SJSA1 (cell line): ENCODE measurements at regions not wholly inside any gene's neighbourhood (a gene's known extent, or its start where the extent isn't known, plus 50 kb on each side); places are given as distances from the start of the nearest gene placed in this dataset.

Source experiments
- DNase-seq, 2 experiments: peaks; one replicate each; pipeline ENCODE4 v3.0.0-alpha.2; 2015 to 2020; ENCODE audit warnings: low spot score in 2 of 2, low read depth in 1 of 2
- H3K27ac ChIP-seq: fragments of 250-450 bp; sonication (Bioruptor Pico); 2 replicates; pipeline ENCODE4 v1.5.1; 2020; ENCODE audit warnings: mild to moderate bottlenecking, moderate library complexity
- H3K27me3 ChIP-seq: fragments of 250-450 bp; sonication (Bioruptor Pico); replicated peaks from 2 replicates; pipeline ENCODE4 v1.5.1; 2020; ENCODE audit warnings: mild to moderate bottlenecking, moderate library complexity
- H3K36me3 ChIP-seq: fragments of 250-450 bp; sonication (Bioruptor Pico); 2 replicates; pipeline ENCODE4 v1.5.1; 2020; ENCODE audit warnings: mild to moderate bottlenecking
- H3K4me1 ChIP-seq: fragments of 250-450 bp; sonication (Bioruptor Pico); replicated peaks from 2 replicates; pipeline ENCODE4 v1.6.1; 2021; ENCODE audit warnings: mild to moderate bottlenecking
- H3K4me3 ChIP-seq: fragments of 250-450 bp; sonication (Bioruptor Pico); 2 replicates; pipeline ENCODE4 v1.5.1; 2020; ENCODE audit warnings: mild to moderate bottlenecking
- H3K9me3 ChIP-seq: fragments of 250-450 bp; sonication (Bioruptor Pico); replicated peaks from 2 replicates; pipeline ENCODE4 v1.5.1; 2020; ENCODE audit warnings: mild to moderate bottlenecking

DNA sequence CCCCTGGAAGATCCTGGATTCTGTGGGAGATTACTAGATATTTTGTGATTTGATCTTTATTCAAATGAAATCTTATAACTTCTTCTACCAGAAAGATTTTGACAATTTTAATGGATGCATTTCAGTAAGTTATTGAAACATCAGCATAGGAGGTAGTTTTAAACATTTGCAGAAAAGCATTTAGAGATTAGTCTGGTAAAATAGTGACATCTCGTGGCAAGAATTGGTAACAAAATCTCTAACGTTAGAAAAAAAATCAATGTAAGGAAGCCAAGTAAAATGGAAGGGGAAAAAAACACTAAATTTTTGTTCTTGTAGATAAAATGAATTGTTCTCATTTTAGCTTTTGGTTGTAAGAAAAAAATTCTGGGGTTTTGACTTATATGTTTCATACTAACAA is 73.3 kb downstream of the TASL start:
- H3K4me1 ChIP-seq, result no peaks in the 10 kb centered on the region
- no peak overlapping the region for H3K4me3 ChIP-seq
- H3K27ac ChIP-seq, result no peak overlapping the region
- H3K27me3 ChIP-seq, result no peaks in the 10 kb centered on the region
- DNase-seq, result peak in 1 of 2 experiments; percentile 21
- no peaks in the 10 kb centered on the region for H3K36me3 ChIP-seq
- H3K9me3 ChIP-seq, result no peaks in the 10 kb centered on the region

GRCh38 chrX:30495468-30495867 is 82.1 kb downstream of the TASL start:
- DNase-seq, result no peak
- Histone ChIP-seq H3K27ac (no peak overlapping the region), H3K4me3 (no peak overlapping the region), H3K9me3 (no peaks in the 10 kb centered on the region), H3K4me1 (no peaks in the 10 kb centered on the region), H3K27me3 (no peaks in the 10 kb centered on the region), H3K36me3 (no peaks in the 10 kb centered on the region)

GRCh38 chrX:30493348-30493747 is 84.2 kb downstream of the TASL start:
- H3K36me3 ChIP-seq, result no peaks in the 10 kb centered on the region
- H3K4me3 ChIP-seq, result no peak overlapping the region
- H3K27me3 ChIP-seq, result no peaks in the 10 kb centered on the region
- H3K4me1 ChIP-seq, result no peaks in the 10 kb centered on the region
- no peak overlapping the region for H3K27ac ChIP-seq
- no peaks in the 10 kb centered on the region for H3K9me3 ChIP-seq
- DNase-seq, result no peak

GRCh38 chrX:30489323-30489722 is 88.2 kb downstream of the TASL start:
- Histone ChIP-seq H3K4me1 (no peaks in the 10 kb centered on the region), H3K27ac (no peak overlapping the region), H3K27me3 (no peaks in the 10 kb centered on the region), H3K4me3 (no peak overlapping the region), H3K9me3 (no peaks in the 10 kb centered on the region), H3K36me3 (no peaks in the 10 kb centered on the region)
- peak in 1 of 2 experiments; percentile 24 for DNase-seq

GRCh38 chrX:30488092-30488491 is 89.5 kb downstream of the TASL start:
- Histone ChIP-seq H3K4me1 (no peaks in the 10 kb centered on the region), H3K9me3 (no peaks in the 10 kb centered on the region), H3K4me3 (no peak overlapping the region), H3K27ac (no peak overlapping the region), H3K27me3 (no peaks in the 10 kb centered on the region), H3K36me3 (no peaks in the 10 kb centered on the region)
- DNase-seq, result no peak

- Histone ChIP-seq H3K27me3 (no peaks in the 10 kb centered on the region), H3K36me3 (no peaks in the 10 kb centered on the region), H3K9me3 (no peaks in the 10 kb centered on the region), H3K4me1 (no peaks in the 10 kb centered on the region), H3K4me3 (no peak overlapping the region), H3K27ac (no peak overlapping the region)
- DNase-seq, result no peak
Measured at GRCh38 chrX:30483996-30484395, 93.6 kb downstream of the TASL start.

DNA sequence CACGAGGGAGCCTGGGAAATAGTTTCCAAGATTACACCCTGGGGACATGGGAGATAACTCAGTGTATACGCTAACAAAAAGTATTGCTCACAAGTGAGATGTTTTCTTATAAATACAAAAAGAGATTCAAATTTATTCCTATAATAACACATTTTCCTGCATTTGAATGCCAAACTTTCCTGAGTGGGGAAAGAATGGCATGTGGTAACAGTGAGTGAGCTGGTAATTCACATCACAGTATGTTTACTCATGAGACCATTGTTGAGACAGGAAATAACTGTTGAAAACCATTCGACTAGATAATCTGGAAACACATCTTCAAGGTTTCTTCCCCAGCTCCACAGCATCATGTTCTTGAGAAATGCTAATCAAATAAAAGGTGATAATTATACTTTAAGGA is 109.1 kb downstream of the TASL start:
- no peaks in the 10 kb centered on the region for H3K9me3 ChIP-seq
- no peaks in the 10 kb centered on the region for H3K27me3 ChIP-seq
- DNase-seq, result peak in 1 of 2 experiments; percentile 4
- no peak overlapping the region for H3K4me3 ChIP-seq
- H3K27ac ChIP-seq, result no peak overlapping the region
- H3K36me3 ChIP-seq, result no peaks in the 10 kb centered on the region
- H3K4me1 ChIP-seq, result no peaks in the 10 kb centered on the region
